Lower lobe of right lung (tissue), 2 donors: ENCODE measurements at regions not wholly inside any gene's neighbourhood (a gene's known extent, or its start where the extent isn't known, plus 50 kb on each side); places are given as distances from the start of the nearest gene placed in this dataset.

ENCODE experiments used
- ATAC-seq, 2 donors: fragments of 200-7000 bp; cut with Tn5 transposase; one replicate each; pipeline ENCODE4 v1.9.1; 2020 to 2022; ENCODE audit warnings: mild to moderate bottlenecking in 2 of 2, moderate library complexity in 2 of 2
- DNase-seq: peaks from one replicate; pipeline ENCODE4 v3.0.0-alpha.2; 2020
- H3K27ac ChIP-seq: fragments of 200-600 bp; one replicate; pipeline ENCODE4 v1.8.0; 2022
- H3K27me3 ChIP-seq: fragments of 200-600 bp; one replicate; pipeline ENCODE4 v1.8.0; 2022; ENCODE audit warnings: low read depth
- H3K36me3 ChIP-seq: fragments of 200-600 bp; one replicate; pipeline ENCODE4 v1.8.0; 2022; ENCODE audit warnings: mild to moderate bottlenecking
- H3K4me1 ChIP-seq: fragments of 200-600 bp; one replicate; pipeline ENCODE4 v1.8.0; 2022
- H3K4me3 ChIP-seq: fragments of 200-600 bp; one replicate; pipeline ENCODE4 v1.8.0; 2022; ENCODE audit warnings: mild to moderate bottlenecking
- H3K9me3 ChIP-seq: fragments of 200-600 bp; one replicate; pipeline ENCODE4 v1.8.0; 2022
- intact Hi-C: fragments of 100-400 bp; cut with DNase I; formaldehyde crosslinking; loops from one replicate; pipeline ENCODE4 v1.11.0; 2022
- TF ChIP-seq, protein P1 (sequence below): fragments of 200-600 bp; IDR thresholded peaks from one replicate; pipeline ENCODE4 v1.8.0; 2022; ENCODE audit warnings: antibody characterized with exemption, mild to moderate bottlenecking
- donor health status: DM: no; HTN: yes; CAD: no; lungs with severe emphysema.

DNA sequence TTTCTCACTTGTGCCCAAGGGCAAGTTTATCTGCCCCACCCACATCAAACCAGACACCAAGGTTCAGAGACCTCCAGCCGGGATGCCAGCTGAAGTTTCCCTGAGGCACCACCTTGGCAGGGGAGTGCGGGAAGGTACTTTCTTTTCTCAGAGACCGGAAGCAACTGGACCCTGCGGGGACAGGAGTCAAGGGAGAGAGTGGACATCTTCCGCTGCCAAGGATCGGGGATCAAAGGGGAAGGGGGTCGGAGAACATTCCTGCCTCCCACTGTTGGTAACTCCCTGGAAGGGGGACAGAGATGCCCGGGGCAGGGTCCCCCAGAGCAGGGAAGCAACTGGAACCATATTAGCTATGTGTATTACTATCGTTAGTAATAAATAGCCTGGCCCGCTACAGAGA, 161.8 kb downstream of the DICER1 start:
- Histone ChIP-seq H3K4me3 (no peak overlapping the region), H3K9me3 (no peaks in the 10 kb centered on the region), H3K27me3 (peaks cover 10% of the 10 kb centered on the region), H3K36me3 (no peaks in the 10 kb centered on the region), H3K4me1 (no peaks in the 10 kb centered on the region), H3K27ac (no peak overlapping the region)
- DNase-seq (no peak), ATAC-seq (no peak)
- TF ChIP-seq, protein P1, sequence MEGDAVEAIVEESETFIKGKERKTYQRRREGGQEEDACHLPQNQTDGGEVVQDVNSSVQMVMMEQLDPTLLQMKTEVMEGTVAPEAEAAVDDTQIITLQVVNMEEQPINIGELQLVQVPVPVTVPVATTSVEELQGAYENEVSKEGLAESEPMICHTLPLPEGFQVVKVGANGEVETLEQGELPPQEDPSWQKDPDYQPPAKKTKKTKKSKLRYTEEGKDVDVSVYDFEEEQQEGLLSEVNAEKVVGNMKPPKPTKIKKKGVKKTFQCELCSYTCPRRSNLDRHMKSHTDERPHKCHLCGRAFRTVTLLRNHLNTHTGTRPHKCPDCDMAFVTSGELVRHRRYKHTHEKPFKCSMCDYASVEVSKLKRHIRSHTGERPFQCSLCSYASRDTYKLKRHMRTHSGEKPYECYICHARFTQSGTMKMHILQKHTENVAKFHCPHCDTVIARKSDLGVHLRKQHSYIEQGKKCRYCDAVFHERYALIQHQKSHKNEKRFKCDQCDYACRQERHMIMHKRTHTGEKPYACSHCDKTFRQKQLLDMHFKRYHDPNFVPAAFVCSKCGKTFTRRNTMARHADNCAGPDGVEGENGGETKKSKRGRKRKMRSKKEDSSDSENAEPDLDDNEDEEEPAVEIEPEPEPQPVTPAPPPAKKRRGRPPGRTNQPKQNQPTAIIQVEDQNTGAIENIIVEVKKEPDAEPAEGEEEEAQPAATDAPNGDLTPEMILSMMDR = no peak
- intact Hi-C loops = no loop called here

DNA sequence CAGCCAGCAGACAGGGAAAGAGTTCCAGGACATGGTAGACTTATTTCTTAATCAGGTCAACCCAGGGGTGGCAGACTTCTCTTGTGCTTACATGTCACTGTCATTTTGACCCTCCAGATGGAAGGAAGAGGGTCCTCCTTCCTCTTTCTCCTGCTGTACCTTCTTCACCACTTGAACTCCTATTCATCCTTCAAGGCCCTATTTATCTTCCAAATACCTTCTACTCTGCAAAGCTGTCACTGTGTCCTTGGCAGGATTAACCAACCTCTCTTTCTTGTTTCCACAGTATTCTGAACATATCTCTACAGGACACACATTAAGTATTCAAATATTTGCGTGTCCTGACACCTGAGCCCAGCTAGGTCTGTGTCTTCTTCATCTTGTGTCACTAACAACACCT, 163.1 kb downstream of the DICER1 start:
- DNase-seq = no peak
- Histone ChIP-seq H3K27me3 (peaks cover 13% of the 10 kb centered on the region), H3K9me3 (no peaks in the 10 kb centered on the region), H3K4me1 (no peaks in the 10 kb centered on the region), H3K27ac (no peak overlapping the region), H3K36me3 (no peaks in the 10 kb centered on the region), H3K4me3 (no peak overlapping the region)
- intact Hi-C loops = no loop called here
- TF ChIP-seq, protein P1 = no peak
- no peak for ATAC-seq

DNA sequence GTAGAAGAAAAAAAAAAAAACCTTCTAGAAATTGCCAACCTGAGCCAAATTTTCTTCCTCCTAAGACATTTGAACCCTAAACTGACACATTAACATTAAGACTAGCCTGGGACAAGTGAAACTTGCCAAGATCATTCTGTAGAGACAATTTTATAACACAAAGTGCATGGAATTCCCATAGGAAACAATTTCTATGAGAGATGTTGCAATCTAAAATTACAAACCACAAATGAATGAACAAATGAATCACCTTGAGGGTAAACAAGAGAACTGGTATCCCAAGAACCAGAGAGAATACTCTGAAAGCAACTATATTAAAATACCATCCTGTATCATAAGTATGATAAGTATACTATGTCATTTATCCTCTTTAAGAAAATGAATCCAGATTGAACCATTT, 165.3 kb downstream of the DICER1 start:
- TF ChIP-seq, protein P1 = no peak
- H3K36me3 ChIP-seq = no peaks in the 10 kb centered on the region
- ATAC-seq (no peak), DNase-seq (no peak)
- H3K9me3 ChIP-seq = no peaks in the 10 kb centered on the region
- intact Hi-C loops = no loop called here
- H3K4me3 ChIP-seq = no peak overlapping the region
- H3K4me1 ChIP-seq = no peaks in the 10 kb centered on the region
- no peak overlapping the region for H3K27ac ChIP-seq
- peaks cover 4% of the 10 kb centered on the region for H3K27me3 ChIP-seq

DNA sequence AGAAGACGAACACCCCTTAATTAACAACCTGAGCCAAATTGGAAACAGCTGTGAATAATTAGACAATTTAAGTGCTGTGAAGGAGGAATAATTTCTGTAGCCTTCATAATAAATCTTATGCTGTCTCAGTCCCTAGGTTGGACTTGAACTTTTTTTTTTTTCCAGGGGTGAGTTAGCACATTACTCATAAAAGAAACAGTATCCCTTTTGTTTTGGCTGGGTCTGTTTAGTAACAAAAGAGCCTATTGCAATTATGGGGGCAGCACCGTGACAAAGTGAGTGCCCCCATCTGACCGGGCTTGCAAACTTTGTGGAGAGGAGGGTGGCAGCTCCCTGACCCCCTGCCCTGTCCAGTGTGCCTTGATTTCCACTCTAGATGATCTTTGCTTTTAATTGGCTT, 167.4 kb downstream of the DICER1 start:
- TF ChIP-seq, protein P1 = no peak
- Histone ChIP-seq H3K9me3 (no peaks in the 10 kb centered on the region), H3K4me3 (no peak overlapping the region), H3K27ac (no peak overlapping the region), H3K36me3 (no peaks in the 10 kb centered on the region), H3K27me3 (peaks cover 4% of the 10 kb centered on the region), H3K4me1 (no peaks in the 10 kb centered on the region)
- no peak for DNase-seq
- no peak for ATAC-seq
- intact Hi-C loops = no loop called here

DNA sequence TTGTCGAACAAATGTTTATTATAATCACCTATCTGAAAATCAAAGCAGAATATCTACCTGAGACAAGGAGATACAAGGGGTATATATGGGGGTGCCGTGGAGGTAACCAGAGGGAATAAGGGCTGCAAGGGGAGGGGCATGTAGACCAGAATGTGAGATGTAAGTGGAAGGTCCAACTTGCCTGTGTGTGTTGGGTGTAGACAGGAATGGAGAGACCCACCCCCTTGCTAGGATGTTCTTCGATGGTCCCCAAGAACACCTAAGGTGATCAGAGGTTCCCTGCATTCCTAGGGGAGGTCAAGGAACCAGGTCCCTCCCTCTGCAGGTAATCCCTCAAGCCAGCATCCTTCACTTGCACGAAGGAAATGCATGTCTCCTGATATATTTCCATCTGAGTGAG, 167.9 kb downstream of the DICER1 start:
- intact Hi-C loops = no loop called here

More for the DNA sequence above, 167.9 kb downstream of the DICER1 start:
- no peak overlapping the region for H3K27ac ChIP-seq
- H3K36me3 ChIP-seq = no peaks in the 10 kb centered on the region
- no peak for DNase-seq
- no peaks in the 10 kb centered on the region for H3K4me1 ChIP-seq
- no peak for ATAC-seq
- TF ChIP-seq, protein P1 = no peak
- peaks cover 4% of the 10 kb centered on the region for H3K27me3 ChIP-seq
- no peaks in the 10 kb centered on the region for H3K9me3 ChIP-seq
- H3K4me3 ChIP-seq = no peak overlapping the region
